Globus pallidus (tissue), 1 donor: ENCODE measurements at regions not wholly inside any gene's neighbourhood (a gene's known extent, or its start where the extent isn't known, plus 50 kb on each side); places are given as distances from the start of the nearest gene placed in this dataset.

Experiments
- DNase-seq: peaks from one replicate; pipeline ENCODE4 v3.0.0-alpha.2; 2015; ENCODE audit warnings: low spot score

DNA sequence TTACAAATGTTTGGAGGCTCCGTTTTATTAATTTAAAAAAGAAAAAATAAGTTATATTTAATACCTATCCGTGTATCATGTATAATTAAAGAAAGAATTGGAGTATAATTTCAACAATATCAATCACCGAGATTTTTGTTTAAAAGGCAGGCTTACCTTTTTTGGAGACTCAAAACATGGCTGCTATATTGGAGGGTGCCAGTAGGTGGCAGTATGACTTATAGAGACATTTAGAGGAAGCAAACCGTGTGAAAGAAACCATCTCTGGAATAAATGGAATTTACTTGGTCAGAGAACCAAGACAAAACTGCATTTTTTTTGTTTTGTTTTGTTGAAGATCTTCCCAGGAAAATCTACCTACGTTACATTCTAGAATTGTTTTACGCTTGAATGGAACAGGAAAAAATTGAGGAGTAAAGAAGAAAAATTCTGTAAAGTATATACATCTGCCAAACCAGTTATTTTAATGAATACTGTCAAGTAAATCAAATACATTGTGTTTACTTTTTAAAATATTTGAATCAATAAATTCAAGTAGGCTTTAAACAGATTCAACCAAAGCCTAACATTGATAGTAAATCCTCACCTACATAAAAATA, 802.6 kb upstream of the ALCAM start:
- peak; percentile 57 for DNase-seq

GRCh38 chr3:104566054-104566453, 800.7 kb upstream of the ALCAM start:
- DNase-seq: no peak

GRCh38 chr3:104575634-104576033, 791.1 kb upstream of the ALCAM start:
- no peak for DNase-seq

DNA sequence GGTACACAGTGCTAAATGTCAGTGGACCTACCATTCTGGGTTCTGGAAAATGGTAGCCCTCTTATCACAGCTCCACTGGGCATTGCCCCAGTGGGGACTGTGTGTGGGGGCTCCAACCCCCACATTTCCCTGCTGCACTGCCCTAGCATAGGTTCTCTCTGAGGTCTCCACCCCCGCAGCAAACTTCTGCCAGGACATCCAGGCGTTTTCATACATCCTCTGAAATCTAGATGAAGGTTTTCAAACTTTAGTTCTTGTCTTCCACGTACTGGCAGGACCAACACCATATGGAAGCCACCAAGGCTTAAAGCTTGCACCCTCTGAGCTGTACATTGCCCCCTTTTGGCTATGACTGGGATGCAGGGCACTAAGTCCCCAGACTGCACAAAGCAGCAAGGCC, 788.2 kb upstream of the ALCAM start:
- DNase-seq: no peak

DNA sequence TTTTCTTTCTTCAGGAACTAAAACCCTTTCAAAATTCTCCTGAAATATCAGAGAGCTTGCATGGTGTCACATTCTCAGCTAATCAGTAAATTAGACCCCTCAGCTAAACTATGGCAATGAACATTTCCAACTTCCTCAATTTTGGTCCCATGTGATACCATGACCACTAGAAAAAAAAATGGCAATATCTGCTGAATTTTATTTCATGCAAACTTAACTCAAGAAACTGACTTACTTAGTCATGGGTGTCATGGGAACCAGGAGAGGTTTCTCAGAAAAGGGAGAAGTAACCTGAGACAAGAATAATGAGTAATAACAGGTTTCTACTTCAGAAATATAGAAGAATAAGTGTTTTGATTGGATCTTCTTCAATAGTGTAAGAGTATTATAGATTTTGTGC, 784.6 kb upstream of the ALCAM start:
- no peak for DNase-seq

GRCh38 chr3:104584682-104585081, 782.0 kb upstream of the ALCAM start:
- DNase-seq: no peak

DNA sequence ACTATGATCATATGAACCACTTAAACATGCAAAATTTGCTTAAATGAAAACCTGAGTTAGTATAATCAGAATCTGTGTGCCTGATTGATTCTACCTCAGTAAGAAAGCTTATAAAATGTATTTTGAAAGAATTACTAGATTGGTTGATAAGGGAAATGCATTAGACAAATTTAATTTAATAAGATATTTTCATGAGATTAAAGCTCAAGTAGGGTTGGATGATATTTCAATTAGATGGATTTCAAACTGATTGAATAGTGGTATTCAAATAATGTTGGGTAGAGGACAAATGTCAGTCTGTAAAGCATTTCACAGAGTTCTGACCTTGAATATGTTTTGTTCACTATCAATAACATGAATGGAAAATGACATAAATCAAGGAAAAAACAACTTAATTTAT, 780.4 kb upstream of the ALCAM start:
- DNase-seq: no peak

- DNase-seq: no peak
Measured at GRCh38 chr3:104588442-104588841, 778.3 kb upstream of the ALCAM start.

DNA sequence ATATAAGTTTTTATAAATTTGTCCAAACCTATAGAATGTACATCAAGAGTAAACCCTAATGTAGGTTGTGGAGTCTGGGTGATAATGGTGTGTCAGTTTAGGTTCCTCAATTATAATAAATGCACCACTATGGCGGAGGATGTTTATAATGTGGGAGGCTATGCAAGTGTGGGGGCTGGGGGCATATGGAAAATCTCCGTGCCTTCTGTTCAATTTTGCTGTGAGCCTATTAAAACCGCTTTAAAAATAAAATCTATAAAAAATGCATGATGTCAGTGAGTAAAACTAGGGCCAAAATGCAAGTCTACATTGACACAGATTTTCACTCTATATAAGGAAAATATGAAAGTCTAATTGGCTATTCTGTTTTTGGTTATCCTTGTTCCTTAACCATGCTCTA, 774.9 kb upstream of the ALCAM start:
- DNase-seq: no peak

- DNase-seq: no peak
Measured at GRCh38 chr3:104594491-104594890, 772.2 kb upstream of the ALCAM start.

- no peak for DNase-seq
Measured at GRCh38 chr3:104596054-104596453, 770.7 kb upstream of the ALCAM start.

- peak; percentile 33 for DNase-seq
Measured at GRCh38 chr3:104596551-104596950, 770.2 kb upstream of the ALCAM start.

DNA sequence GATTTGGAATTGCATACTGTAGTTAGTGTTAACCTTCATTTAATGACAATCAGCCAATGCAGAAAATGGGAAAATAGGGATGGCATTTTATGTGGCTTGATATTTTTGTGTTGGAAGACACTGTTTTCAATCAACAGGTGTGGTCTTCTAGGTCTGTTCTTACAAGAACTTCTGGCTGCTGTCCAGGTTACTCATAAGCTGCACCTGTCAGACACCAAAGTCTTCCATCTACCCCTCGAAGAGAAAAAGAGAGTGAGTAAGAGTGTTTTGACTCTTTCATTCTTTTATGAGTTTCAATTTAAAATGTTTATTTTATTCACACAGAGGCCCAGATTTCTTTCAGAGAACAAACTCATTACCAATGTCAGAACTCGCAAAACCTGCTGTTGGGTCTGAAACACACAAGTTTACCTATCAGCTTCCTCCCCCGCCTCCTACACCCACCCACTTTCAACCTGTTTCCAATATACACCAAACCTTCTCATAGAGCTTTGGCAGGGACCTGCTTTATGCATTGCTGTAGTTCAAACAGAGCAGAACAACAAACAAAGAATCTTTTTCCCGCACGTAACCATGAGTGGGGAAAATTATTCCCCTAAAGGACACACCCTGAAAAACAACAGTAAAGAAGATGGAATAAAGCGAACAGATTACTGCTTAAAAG, 767.7 kb upstream of the ALCAM start:
- no peak for DNase-seq

DNA sequence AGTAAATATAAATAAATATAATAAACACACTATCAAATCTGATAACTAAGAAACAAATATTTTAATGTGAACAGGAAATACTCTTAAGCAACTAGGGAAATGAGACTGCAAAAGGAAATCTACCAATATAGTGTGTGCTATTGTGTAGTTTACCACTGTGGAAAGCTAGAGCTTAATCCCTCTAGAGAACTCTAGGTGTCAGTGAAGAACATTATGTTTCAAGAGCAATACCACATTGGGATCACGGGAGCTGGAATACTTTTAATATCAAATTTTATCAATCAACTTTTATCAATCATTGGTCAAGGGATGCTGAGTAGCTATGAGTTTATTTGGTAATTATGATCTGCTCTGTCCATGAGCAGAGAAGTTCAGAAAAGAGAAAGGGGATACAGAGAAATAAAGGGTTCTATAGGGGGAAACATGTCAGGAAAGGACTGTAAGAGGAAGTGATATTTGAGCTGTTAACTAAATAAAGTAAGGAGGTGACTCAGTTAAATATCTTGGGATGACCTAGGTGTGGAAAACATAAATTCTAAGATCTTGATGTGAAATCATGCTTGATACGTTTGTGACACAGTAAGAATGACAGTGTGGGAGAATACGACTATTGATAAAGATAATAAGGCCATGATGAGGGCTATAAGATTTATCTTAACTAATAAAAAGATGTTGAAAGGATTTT, 762.2 kb upstream of the ALCAM start:
- no peak for DNase-seq

DNA sequence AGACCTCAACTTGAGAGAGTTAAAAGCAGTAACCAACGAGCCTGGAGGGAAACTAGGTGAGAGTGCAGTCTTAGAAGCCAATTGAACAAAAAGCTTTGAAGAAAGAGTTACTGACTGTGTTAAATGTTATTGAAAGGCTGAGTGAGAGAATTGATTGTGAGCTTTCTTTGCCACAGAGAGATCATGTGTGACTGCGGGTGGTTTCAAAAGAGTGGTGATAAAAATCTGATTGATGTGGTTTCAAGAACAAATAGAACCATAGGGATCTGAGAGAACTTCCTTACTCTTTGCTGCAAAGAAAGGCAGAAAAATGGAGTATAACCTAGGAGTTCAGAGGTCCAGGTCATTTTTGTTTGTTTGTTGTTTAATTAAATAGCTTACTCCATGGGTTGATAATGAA, 759.9 kb upstream of the ALCAM start:
- DNase-seq: no peak

GRCh38 chr3:104610730-104611652, 755.7 kb upstream of the ALCAM start:
- no peak for DNase-seq

- no peak for DNase-seq
Measured at GRCh38 chr3:104612218-104612617, 754.5 kb upstream of the ALCAM start.

DNA sequence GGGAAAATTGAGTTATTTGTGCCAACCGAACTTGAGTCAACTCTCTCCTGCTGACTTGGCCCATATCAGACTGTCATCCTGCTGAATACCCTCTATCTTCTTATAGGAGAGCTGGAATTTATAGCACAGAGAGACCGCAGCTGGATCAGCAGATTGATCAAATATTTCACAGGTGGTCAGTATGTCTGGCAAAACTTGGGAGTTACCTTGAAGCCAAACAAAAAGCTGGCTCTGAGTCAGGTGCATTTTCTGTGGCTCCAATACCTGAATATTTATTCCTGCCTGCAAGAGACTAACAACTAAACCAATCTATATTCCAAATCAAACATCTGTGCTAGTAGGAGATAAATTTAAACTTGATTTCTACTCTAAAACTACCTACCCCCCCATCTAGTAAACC, 752.1 kb upstream of the ALCAM start:
- no peak for DNase-seq

GRCh38 chr3:104628185-104628789, 738.4 kb upstream of the ALCAM start:
- DNase-seq: peak; percentile 6

DNA sequence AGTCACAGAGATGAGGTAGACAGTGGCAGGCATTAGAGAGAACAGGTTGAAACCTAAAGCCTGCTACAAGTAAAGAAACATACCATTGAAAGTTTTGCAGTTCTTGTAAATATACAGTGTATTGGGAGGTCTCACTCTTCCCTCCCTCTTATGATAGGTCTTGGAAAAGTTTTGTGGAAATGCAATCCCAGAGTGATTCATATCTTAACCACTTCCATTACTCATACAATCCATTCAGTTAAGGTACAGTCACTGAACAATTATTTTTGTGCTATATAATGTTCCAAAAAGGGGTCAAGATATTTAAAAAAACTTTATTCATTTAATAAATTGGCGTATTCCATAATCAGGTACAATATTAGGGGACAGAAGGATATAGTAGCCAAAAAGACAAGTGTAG, 737.7 kb upstream of the ALCAM start:
- no peak for DNase-seq

DNA sequence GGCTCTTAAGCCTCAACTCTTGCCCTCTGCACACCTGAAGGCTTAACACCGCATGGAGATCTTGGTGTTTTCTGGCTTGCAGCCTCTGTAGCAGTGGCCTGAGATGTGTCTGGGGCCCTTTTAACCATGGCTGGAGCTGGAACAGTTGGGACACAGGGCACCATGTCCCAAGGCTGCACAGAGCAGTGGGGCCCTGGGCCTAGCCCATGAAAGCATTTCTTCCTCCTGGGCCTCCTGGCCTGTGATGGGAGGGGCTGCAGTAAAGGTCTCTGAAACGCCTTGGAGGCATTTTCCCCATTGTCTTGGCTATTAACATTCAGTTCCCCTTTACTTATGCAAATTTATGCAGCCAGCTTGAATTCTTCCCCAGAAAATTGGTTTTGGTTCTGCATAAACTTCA, 735.5 kb upstream of the ALCAM start:
- no peak for DNase-seq

- no peak for DNase-seq
Measured at GRCh38 chr3:104632521-104632920, 734.2 kb upstream of the ALCAM start.
